Sciatic nerve (tissue), 2 donors: ENCODE measurements at regions not wholly inside any gene's neighbourhood (a gene's known extent, or its start where the extent isn't known, plus 50 kb on each side); places are given as distances from the start of the nearest gene placed in this dataset.
"Not testable (repeated sequence)": the region's sequence is repeated elsewhere in the genome, so short reads cannot be mapped to it uniquely, and the experiment has no call there.

Source experiments
- ATAC-seq: fragments of 200-7000 bp; cut with Tn5 transposase; one replicate; pipeline ENCODE4 v1.9.1; 2020; ENCODE audit warnings: mild to moderate bottlenecking, moderate library complexity
- DNase-seq: peaks from one replicate; pipeline ENCODE4 v3.0.0-alpha.2; 2020; ENCODE audit warnings: low spot score
- intact Hi-C: fragments of 100-400 bp; cut with DNase I; formaldehyde crosslinking; loops from one replicate; pipeline ENCODE4 v1.14.2; 2022
- donor health status: DM: no; HTN: no; CAD: no.
- donor health status: DM: no; HTN: no; CAD: no.

- DNase-seq, result no peak
- peak; percentile 38 for ATAC-seq
- intact Hi-C loops, result no loop called here
These were observed 130.0 kb upstream of the SGK1 start for GRCh38 chr6:134447883-134448387.

GRCh38 chr6:134447423-134447822 is 129.5 kb upstream of the SGK1 start:
- DNase-seq (no peak), ATAC-seq (no peak)
- intact Hi-C loops, result no loop called here

- intact Hi-C loops, result no loop called here
- DNase-seq, result no peak
- ATAC-seq, result no peak
These were observed 129.0 kb upstream of the SGK1 start for GRCh38 chr6:134446896-134447295.

- no peak for ATAC-seq
- intact Hi-C loops, result no loop called here
- no peak for DNase-seq
These were observed 128.4 kb upstream of the SGK1 start for GRCh38 chr6:134446218-134446848.

DNA sequence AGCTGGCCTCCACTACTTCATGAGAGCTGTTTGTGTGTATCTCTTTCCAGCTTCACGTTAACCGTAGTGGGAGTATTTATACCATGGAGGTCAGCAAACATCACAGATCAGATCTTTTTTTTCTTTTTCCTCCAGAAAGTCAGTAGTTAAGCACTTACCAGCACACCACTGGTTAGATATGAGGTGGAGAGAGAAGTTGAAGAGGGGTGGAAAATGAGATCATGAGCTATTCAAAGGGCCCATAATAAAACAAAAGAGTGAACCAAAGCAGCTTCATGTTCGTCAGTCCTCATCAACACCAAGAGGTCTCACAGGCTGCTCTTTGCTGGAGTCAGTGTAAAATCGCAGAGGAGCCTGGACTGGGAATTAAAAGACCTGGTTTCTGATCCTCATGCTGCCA is 125.1 kb upstream of the SGK1 start:
- intact Hi-C loops, result no loop called here
- ATAC-seq, result no peak
- DNase-seq, result no peak

DNA sequence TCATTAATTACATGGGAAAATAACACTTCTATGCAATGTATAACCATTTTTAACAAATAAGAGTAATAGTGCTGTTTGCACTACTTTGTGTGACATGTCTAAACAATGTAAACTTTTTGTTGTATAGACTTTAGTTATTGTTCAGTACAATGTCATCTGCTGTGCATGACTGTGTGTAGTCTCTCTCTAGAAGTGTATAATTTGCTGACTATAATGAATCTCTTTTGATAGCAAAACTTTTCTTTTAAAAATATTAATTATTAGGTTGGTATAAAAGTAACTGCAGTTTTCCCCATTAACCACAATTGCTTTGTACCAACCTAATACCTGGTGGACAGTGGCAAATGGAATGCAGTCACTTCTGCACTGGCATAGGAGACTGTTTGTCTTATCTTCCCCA is 124.2 kb upstream of the SGK1 start:
- DNase-seq, result no peak
- intact Hi-C loops, result no loop called here
- ATAC-seq, result no peak

- intact Hi-C loops, result no loop called here
- ATAC-seq (no peak), DNase-seq (no peak)
These were observed 120.9 kb upstream of the SGK1 start for GRCh38 chr6:134438837-134439236.

DNA sequence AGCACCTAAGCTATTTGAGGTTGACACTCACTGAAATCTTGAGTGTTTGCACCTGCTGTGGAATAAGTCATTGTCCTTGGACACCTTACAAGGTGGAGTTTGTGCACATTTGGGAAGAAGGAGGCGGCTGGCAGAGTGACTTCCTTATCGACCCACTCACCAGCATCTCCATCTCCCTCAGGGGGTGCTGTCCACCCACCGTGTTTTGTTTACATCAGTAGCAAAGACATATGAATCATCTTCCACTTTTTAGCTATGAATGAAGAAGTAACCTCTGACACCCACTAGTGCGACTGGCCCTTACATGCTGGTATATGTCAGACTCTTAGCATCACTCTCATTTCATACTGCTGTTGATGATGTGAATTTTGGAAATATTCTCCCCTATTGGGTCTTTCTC is 119.5 kb upstream of the SGK1 start:
- intact Hi-C loops, result no loop called here
- no peak for DNase-seq
- peak; percentile 73 for ATAC-seq

DNA sequence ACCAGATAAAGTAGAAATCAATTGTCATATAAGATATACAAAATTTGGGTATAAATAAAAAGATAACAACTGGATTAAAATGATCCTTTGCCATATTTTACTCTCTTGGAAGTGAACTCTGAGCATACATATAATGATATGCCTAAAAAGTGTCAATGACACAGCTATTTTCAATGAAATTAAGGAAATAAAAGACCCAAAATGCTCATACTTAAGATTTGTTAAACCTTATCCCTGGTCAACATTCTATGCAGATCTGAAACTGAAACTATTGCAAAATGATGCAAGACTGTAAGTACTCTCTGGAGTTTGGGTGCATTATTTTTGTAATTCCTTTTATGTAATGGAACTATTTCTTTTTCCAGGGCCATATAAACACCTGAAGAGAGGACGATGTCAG is 119.0 kb upstream of the SGK1 start:
- DNase-seq (no peak), ATAC-seq (peak; percentile 68)
- intact Hi-C loops, result no loop called here

- peak; percentile 77 for ATAC-seq
- DNase-seq, result no peak
- intact Hi-C loops, result no loop called here
These were observed 118.4 kb upstream of the SGK1 start for GRCh38 chr6:134436281-134436815.

DNA sequence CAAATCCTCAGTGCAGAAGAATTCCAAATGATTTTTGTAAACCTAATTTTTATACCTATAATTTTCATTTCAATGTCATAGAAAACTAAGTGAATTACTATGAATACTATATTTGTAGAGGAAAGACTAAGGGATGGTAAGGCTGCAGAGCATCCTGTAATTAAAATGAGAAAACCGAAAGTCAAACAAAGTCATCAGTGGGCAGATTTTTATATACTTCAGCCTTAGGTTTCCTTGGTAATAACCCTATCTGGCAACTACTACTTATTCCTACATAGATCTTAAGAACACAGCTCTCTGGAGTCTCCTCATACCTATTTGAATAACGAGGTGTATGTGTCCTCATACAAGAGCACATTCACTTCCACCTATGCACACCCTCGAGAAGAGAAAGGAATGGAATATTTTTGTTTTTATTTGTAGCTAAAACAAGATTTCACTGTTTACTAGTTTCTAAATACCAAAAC is 117.9 kb upstream of the SGK1 start:
- DNase-seq (no peak), ATAC-seq (no peak)
- intact Hi-C loops, result no loop called here

GRCh38 chr6:134434019-134434942 is 116.4 kb upstream of the SGK1 start:
- DNase-seq, result no peak
- intact Hi-C loops, result no loop called here
- ATAC-seq, result no peak

DNA sequence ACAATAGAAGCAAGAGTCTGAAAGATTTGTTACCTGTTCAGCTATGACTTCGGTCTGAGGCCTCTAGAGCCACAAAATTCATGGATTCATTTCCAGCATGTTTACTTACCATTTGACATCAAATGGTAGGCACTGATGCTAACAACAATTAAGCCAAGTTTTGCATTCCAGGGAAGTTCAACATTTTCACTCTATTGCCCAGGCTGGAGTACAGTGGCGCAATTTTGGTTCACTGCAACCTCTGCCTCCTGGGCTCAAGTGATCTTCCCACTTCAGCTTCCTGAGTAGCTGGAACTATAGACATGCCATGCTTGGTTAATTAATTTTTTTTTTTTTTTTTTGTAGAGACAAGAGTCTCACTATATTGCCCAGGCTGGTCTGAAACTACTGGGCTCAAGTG is 114.1 kb upstream of the SGK1 start:
- ATAC-seq, result no peak
- intact Hi-C loops, result no loop called here
- no peak for DNase-seq

GRCh38 chr6:134431421-134431859 is 113.5 kb upstream of the SGK1 start:
- no peak for DNase-seq
- no peak for ATAC-seq
- intact Hi-C loops, result no loop called here

- no peak for ATAC-seq
- DNase-seq, result no peak
- intact Hi-C loops, result no loop called here
These were observed 112.0 kb upstream of the SGK1 start for GRCh38 chr6:134429861-134430380.

- ATAC-seq (no peak), DNase-seq (no peak)
- intact Hi-C loops, result no loop called here
These were observed 109.8 kb upstream of the SGK1 start for GRCh38 chr6:134427721-134428120.

DNA sequence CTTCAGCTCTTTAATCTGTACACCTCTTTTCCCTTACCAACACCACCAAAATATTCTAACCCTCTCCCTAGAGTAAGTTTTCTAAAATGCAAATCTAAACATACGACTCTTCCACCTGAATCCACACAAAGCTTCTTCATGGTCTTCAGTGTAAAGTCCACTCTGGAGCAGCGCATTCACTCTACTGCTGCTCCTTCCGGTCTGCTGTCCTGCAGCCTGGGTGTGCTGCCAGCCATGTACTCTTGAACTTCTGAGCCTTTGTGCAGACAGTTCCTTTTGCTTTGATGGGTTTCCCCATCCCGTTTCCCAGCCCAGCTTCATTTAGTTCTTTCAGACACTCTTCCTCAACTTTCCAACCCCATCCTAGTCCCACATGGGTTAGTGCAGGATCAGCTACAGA is 108.7 kb upstream of the SGK1 start:
- DNase-seq (no peak), ATAC-seq (no peak)
- intact Hi-C loops, result no loop called here

DNA sequence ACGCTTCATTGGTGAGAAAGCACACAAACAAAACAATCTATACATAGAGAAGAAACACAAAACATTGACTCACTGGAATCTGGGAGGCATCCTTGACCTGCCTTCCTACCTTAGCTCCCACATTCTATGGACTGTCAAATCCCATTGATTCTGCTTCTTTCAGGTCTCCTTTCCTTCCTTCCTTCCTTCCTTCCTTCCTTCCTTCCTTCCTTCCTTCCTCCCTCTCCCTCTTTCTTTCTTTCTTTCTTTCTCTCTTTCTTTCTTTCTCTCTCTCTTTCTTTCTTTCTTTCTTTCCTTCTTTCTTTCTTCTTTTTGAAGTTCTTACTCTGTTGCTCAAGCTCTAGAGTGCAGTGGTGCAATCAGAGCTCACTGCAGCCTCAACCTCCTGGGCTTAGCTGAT is 108.0 kb upstream of the SGK1 start:
- intact Hi-C loops, result not testable (repeated sequence)

DNA sequence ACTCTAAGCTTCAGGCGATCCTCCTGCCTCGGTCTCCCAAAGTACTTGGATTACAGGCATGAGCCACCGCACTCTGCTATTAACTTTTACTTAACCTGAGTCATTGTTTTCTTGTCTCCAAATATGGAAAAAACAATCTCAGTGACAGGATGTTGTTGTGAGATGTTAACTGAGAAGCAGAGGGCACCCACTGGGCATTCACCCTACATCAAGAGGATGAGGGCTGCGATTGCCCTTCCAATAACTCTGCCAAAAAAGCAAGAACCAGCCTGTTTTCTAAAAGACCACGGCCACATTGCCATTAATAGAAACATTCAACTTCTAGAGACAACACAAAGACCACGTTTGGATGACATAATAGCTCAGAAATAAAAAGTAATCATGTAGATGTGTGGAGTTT is 107.6 kb upstream of the SGK1 start:
- DNase-seq (no peak), ATAC-seq (no peak)
- intact Hi-C loops, result no loop called here

More for the DNA sequence above, 108.0 kb upstream of the SGK1 start:
- not testable (repeated sequence) for DNase-seq, ATAC-seq

- no peak for ATAC-seq
- no peak for DNase-seq
- intact Hi-C loops, result no loop called here
These were observed 106.9 kb upstream of the SGK1 start for GRCh38 chr6:134424798-134425170.
